Keratinocyte (primary cell): ENCODE measurements at regions not wholly inside any gene's neighbourhood (a gene's known extent, or its start where the extent isn't known, plus 50 kb on each side); places are given as distances from the start of the nearest gene placed in this dataset.

Experiments used
- EZH2 ChIP-seq: IDR thresholded peaks from one replicate; pipeline ENCODE4 v1.6.1; 2012; ENCODE audit warnings: inconsistent platforms, mild to moderate bottlenecking, low read length, moderate library complexity
- TF ChIP-seq, protein P1 (sequence below), 3 experiments: IDR thresholded peaks in 1 of 3; conservative IDR thresholded peaks in 1 of 3; optimal IDR thresholded peaks in 1 of 3; 2 replicates in 2 of 3; 3 replicates in 1 of 3; pipeline versions ENCODE3 to v1.5.1; 2011; ENCODE audit warnings: low read length in 3 of 3, mild to moderate bottlenecking in 3 of 3, moderate library complexity in 2 of 3, control low read depth in 1 of 3, inconsistent platforms in 1 of 3; ENCODE audit not compliant: insufficient read depth in 2 of 3; ENCODE audit errors: extremely low read depth in 1 of 3

GRCh38 chr5:30663536-30663935, 530.0 kb upstream of the CDH6 start:
- TF ChIP-seq, protein P1, sequence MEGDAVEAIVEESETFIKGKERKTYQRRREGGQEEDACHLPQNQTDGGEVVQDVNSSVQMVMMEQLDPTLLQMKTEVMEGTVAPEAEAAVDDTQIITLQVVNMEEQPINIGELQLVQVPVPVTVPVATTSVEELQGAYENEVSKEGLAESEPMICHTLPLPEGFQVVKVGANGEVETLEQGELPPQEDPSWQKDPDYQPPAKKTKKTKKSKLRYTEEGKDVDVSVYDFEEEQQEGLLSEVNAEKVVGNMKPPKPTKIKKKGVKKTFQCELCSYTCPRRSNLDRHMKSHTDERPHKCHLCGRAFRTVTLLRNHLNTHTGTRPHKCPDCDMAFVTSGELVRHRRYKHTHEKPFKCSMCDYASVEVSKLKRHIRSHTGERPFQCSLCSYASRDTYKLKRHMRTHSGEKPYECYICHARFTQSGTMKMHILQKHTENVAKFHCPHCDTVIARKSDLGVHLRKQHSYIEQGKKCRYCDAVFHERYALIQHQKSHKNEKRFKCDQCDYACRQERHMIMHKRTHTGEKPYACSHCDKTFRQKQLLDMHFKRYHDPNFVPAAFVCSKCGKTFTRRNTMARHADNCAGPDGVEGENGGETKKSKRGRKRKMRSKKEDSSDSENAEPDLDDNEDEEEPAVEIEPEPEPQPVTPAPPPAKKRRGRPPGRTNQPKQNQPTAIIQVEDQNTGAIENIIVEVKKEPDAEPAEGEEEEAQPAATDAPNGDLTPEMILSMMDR (optimal IDR thresholded peaks at IDR 0.05 in 1 of 3, IDR thresholded peaks at IDR 0.05 in 1 of 3, conservative IDR thresholded peaks at IDR 0.05 in 1 of 3; ENCODE audit: extremely low read depth in 1 of 3, insufficient read depth in 2 of 3, low read length in 3 of 3): no peak
- TF ChIP-seq EZH2: no peak
